ENCODE measurements at regions not wholly inside any gene's neighbourhood (a gene's known extent, or its start where the extent isn't known, plus 50 kb on each side); places are given as distances from the start of the nearest gene placed in this dataset.

DNA sequence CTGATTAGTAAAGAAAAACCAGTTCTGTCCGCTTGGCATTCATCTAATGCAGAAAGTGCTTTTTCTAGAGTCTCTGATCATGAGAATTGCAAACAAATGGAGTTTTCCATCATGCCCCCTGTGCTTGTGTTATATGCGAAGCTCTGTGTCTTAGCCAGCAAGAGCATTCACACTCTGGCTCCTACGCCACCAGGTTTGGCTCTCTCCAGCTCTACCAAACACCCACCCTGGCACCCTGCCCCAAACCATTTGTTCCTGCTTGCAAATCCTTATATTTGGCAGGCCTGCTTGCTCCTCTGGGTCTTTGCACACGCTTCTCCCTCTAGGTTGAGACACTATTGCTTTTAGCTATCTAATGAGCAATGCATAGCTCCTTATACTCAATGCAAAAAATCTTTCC, 204.1 kb upstream of the CYRIA start:
- TF ChIP-seq KLF9 (tag by site-specific recombination; IDR thresholded peaks at IDR 0.05; ENCODE audit: low read depth) (no peak), ZNF423 (tag by site-specific recombination; IDR thresholded peaks at IDR 0.05) (no peak), ZNF132 (tag by site-specific recombination; IDR thresholded peaks at IDR 0.05; ENCODE audit: borderline replicate concordance) (no peak), ZNF157 (tag by site-specific recombination; IDR thresholded peaks at IDR 0.05) (no peak), ZNF114 (tag by site-specific recombination; IDR thresholded peaks at IDR 0.05) (no peak), ZBTB21 (tag by site-specific recombination; IDR thresholded peaks at IDR 0.05) (no peak)
- TF ChIP-seq, protein P1, sequence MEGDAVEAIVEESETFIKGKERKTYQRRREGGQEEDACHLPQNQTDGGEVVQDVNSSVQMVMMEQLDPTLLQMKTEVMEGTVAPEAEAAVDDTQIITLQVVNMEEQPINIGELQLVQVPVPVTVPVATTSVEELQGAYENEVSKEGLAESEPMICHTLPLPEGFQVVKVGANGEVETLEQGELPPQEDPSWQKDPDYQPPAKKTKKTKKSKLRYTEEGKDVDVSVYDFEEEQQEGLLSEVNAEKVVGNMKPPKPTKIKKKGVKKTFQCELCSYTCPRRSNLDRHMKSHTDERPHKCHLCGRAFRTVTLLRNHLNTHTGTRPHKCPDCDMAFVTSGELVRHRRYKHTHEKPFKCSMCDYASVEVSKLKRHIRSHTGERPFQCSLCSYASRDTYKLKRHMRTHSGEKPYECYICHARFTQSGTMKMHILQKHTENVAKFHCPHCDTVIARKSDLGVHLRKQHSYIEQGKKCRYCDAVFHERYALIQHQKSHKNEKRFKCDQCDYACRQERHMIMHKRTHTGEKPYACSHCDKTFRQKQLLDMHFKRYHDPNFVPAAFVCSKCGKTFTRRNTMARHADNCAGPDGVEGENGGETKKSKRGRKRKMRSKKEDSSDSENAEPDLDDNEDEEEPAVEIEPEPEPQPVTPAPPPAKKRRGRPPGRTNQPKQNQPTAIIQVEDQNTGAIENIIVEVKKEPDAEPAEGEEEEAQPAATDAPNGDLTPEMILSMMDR (tag by site-specific recombination; IDR thresholded peaks at IDR 0.05): no peak
